Inflammatory macrophage treated with lipopolysaccharide for 4 hours (primary cell): ENCODE measurements at regions not wholly inside any gene's neighbourhood (a gene's known extent, or its start where the extent isn't known, plus 50 kb on each side); places are given as distances from the start of the nearest gene placed in this dataset.

ENCODE experiments used
- DNase-seq: peaks from one replicate; pipeline ENCODE4 v3.0.0-alpha.2; 2020

DNA sequence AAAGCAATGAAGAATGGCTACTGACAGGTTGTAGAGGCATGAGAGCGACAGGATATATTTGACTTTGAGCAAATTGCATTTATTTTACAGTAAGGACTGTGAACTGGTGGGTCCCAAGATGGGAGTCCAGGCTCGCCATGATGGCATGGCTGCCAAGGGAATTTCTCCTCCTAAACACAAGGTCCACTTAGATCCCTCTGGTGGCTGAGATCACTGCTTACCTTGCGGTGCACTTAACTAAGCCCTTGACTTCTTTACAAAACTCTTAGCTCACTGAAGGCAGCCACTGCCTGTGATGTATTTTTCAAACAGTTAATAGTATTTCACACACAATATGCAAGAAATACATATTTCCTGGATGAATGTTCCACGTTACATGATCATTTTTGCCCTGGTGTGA lies 50.3 kb upstream of the SORBS2 start:
- DNase-seq = no peak

DNA sequence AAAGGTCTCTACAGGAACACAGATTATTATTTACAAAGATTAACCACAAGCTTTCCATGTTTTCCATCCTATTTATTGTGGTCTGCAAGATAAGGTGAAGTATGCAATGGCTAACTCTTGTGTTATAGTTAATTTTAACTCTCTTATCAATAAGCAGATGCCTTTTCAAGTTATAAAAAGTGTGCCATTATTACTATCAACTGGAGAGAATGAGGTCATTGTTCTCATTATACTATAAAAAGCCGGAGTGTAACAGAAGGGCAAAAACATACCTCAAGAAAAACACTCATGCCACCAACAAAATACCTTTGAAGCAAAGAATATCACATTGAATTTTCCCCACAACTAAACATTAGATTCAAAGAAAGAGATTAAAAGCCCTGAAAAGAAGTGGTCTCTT lies 52.0 kb upstream of the SORBS2 start:
- DNase-seq = no peak

DNA sequence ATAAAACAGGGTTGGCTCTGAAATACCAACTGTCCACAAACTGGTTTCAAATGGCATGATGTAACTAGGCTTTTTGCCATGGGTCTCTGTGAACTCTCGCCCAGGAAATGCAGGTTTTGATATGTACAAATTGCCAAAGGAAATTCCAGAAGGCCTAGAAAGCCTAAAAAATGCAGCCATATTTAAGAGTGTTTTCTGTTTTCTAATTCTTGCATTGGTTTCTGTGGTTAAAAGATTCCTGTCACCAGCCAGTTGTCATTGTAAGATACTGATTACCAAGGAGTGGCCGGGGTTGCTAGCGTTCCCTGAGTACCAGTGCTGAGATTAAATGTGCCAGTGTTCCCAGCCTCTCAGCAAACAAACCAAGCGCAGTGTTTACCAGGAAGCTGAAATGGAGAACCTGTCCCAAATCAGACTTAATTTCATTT lies 53.9 kb upstream of the SORBS2 start:
- DNase-seq = no peak

- DNase-seq = no peak
Observed at GRCh38 chr4:185867770-185868169, 55.8 kb upstream of the SORBS2 start.

- no peak for DNase-seq
Observed at GRCh38 chr4:185868983-185869382, 57.0 kb upstream of the SORBS2 start.

GRCh38 chr4:185869427-185869826 lies 57.4 kb upstream of the SORBS2 start:
- no peak for DNase-seq

- no peak for DNase-seq
Observed at GRCh38 chr4:185870366-185870765, 58.4 kb upstream of the SORBS2 start.

DNA sequence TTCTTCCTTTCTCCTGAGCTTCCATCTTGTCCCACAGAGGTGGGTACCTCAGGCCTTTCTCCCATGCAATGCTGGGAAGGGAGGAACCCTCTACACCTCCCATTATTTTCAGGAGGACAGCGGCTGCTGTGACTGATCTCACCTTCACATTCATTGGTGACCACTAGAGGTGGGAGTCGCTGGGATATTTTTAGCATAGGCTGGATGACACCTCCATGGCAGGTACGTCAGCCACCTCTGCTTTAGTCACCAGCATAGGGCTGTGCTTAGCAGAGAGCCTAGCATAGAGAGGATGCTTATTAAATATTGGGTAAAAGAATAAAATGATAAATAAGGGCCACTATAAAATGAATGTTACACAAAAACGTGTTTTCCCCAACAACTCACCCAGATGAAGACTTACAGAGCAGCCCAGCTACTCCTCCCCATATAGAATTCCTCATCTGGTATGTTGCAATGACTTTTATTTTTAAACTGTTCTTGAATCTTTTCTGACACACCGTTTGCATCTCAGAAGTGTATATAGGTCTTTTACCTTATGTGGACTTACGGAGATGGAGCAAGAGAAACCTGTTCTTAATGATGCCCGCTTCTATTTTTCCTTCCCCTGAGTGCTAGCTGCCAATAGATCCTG lies 60.9 kb upstream of the SORBS2 start:
- no peak for DNase-seq

GRCh38 chr4:185874516-185875230 lies 62.7 kb upstream of the SORBS2 start:
- no peak for DNase-seq

DNA sequence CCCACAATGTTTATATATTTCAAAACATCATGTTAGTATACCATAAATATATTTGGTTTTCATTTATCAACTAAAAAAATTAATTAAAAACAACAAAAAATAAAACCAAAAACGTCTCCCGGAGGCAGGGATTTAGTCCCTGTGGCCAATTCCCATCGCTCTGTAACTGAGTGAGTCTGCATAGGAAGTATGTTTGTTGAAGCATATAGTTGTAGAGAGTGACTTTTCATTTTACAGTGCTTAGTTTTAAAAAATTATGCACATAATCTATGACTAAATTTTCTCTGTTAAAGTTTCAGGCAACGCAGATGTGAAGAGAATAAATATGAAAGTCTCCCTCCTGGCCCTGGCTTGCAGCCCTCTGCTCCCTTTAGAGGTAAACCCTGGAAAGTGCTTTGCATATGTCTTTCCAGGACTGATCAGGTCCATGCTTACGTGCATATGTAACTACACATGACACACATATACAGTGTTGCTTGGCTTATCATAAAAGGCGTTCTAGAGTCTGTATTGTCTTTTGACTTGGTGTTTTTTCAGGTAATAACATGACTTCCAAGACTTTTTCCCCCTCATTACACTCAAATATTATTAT lies 63.4 kb upstream of the SORBS2 start:
- DNase-seq = no peak

- no peak for DNase-seq
Observed at GRCh38 chr4:185878633-185879032, 66.6 kb upstream of the SORBS2 start.

DNA sequence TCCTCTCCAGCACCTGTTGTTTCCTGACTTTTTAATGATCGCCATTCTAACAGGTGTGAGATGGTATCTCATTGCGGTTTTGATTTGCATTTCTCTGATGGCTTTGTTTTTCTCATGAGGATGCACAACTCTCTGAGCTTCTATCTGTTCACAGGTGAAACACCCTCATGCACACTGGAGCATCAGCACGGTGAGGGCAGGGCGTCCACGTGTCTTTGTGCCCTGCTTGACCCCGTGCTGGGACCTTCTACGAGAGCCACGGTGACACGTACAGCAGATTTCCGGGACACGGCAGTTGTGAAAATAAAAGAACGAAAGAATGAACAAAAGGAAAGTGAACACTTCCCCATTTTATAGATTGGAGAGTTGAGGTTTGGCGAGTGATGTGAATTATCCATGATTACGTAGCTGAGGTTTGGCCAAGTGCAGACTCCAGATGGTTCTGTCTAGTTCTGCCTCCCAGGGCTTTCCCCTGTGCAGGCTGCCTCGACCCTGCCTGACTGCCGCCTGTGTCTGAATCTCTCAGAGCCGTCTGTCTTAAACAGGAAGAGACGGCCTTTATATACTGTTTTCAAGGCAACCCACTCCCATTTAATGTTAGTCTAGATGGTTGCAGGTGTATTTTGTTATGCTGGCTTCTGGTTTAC lies 67.8 kb upstream of the SORBS2 start:
- no peak for DNase-seq

- DNase-seq = no peak
Observed at GRCh38 chr4:185880571-185880970, 68.6 kb upstream of the SORBS2 start.

- DNase-seq = no peak
Observed at GRCh38 chr4:185881430-185881829, 69.4 kb upstream of the SORBS2 start.

GRCh38 chr4:185883591-185883990 lies 71.6 kb upstream of the SORBS2 start:
- no peak for DNase-seq

DNA sequence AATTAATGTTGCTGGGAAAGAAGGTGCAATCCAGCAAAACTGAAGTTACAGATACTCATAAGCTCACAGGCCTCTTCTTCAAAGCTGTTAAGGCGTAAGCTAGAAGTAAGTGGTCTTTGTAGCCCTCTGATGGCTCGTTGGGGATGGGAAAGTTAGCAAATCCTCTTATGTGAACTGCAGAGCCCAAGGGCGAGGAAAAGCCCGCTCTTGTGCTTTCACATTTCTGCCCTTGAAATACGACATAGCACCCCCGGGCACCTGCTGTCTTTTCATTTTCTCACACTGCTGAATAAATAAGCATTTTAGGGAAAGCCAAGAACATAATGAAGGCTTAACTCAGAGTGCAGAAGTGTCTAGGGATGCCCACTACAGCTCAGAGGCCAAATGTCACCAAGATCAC lies 73.1 kb upstream of the SORBS2 start:
- DNase-seq = no peak

- DNase-seq = no peak
Observed at GRCh38 chr4:185885604-185886003, 73.6 kb upstream of the SORBS2 start.

DNA sequence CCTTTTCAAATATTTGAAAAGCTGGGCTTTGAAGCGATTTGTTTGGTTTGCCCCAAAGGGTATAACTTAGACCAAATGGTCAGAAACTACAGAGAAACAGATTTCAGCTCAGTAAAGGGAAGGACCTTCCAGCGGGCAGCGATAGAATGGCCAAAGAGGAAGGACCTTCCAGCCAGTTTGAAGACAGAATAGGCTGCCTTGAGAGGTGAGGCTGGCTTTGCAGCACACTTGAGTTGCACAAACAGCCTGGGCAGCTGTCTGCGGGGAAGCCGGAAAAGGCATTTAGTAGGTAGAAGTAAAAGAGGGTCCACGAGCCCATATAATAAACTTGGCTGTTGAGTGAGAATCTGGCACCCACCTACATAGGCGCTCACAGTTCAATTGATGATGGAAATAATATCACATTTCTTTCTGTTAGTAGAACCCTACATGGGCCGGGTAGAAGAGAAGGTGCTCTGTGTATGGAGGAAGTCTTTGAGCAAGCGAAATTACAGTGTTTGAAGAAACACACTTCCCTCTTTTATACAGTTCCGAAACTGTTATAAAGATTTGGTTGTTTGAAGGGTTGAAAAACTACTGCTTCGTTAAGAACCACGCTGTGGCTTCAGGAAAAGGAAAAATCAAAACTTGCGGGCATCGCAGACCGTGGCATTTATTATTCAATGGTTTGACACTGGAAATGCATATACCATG lies 75.0 kb upstream of the SORBS2 start:
- DNase-seq = peak; percentile 4

GRCh38 chr4:185888676-185889075 lies 76.7 kb upstream of the SORBS2 start:
- no peak for DNase-seq

GRCh38 chr4:185889585-185889984 lies 77.6 kb upstream of the SORBS2 start:
- DNase-seq = no peak

DNA sequence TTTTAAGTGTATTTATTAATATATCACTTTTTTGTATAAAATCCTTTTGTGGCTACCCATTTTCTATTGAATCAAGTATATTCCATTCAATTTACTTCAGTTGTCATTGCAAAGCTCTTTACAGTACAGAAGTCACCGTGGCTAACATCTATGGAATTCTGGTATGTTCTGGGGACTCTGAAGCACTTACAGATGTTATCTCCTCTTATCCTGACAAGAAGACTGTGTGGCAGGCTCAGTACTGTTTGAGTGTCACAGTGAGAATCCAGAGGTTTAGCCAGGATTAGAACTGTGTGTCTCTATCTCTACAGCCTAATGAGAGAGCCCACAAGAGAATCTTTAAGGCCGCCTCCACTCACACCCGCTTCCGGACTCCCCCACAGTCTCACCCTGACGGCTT lies 78.2 kb upstream of the SORBS2 start:
- DNase-seq = no peak

DNA sequence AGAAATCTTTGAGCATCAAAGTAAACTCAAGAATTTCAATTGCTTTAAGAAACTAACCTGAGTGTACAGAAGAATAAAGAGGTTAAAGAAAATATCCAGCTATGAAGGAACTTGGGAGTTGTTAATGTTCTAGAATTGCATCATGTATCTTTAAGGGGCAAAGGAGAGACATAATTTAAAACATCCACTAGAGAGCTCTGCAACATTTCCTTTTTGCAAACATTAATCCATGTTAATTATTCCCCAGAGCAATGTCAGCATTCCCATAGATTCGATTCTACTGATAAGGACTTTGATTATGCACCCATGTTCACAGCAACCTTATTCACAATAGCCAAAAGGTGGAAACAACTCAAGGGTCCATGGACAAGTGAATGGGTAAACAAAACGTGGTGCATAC lies 80.2 kb upstream of the SORBS2 start:
- no peak for DNase-seq

DNA sequence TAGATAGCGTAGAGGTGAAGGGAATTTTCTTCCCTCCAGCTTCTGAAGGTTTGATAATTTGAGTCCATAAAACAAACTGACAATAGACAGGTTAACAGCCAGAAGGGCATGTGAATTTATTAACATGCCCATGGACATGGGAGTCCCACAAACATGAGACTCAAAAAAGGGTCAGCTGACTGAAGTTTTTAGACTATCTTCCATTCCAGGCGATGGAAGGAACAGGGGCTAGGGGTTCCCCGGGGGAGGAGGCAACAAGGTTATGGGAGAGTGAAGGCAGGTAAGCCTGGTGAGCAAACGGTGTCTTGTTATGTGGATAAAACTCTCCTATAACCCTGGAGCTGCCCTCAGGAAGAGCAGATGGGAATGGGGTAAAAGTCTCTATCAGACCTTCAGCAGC lies 81.5 kb upstream of the SORBS2 start:
- DNase-seq = no peak
